SK-N-SH (cell line): ENCODE measurements at regions not wholly inside any gene's neighbourhood (a gene's known extent, or its start where the extent isn't known, plus 50 kb on each side); places are given as distances from the start of the nearest gene placed in this dataset.

Experiments
- CTCF ChIA-PET: fragments of 300-600, 350-600 bp; formaldehyde crosslinking; extraction: SDS; loops from one replicate; lab custom pipeline; 2021; lab: Yijun Ruan, JAX
- POLR2A ChIA-PET: fragments of 350-600 bp; sonication (Branson Sonifier 250); formaldehyde crosslinking; extraction: SDS; loops from one replicate; lab custom pipeline; 2020; ENCODE audit warnings: antibody characterized with exemption, inconsistent platforms; lab: Yijun Ruan, JAX
- DNase-seq: peaks from one replicate; pipeline ENCODE4 v3.0.0; 2012
- H2AFZ ChIP-seq: fragments of 200-600 bp; sonication (generic); 2 replicates; pipeline ENCODE4 v1.8.1; 2016; ENCODE audit warnings: antibody characterized with exemption, mild to moderate bottlenecking, low read depth
- H3F3A ChIP-seq: fragments of 200-600 bp; sonication (generic); replicated peaks from 2 replicates; pipeline ENCODE3; 2016; ENCODE audit warnings: antibody characterized with exemption, mild to moderate bottlenecking; ENCODE audit not compliant: insufficient read depth
- H3K27ac ChIP-seq, 2 experiments: fragments of 200-500 bp in 1 of 2; fragments of 200-600 bp in 1 of 2; sonication (Bioruptor generic) in 1 of 2; sonication (generic), shearing (Covaris generic) in 1 of 2; 2 replicates each; pipeline versions ENCODE4 v1.5.1 to v1.6.1; 2014 to 2016; ENCODE audit warnings: low read depth in 2 of 2, inconsistent platforms in 1 of 2, low read length in 1 of 2, mild to moderate bottlenecking in 1 of 2, mixed read lengths in 1 of 2
- H3K27me3 ChIP-seq: fragments of 200-600 bp; sonication (generic), shearing (Covaris generic); 2 replicates; pipeline ENCODE4 v1.6.1; 2016; ENCODE audit warnings: mixed run types; ENCODE audit not compliant: insufficient read depth
- H3K36me3 ChIP-seq, 2 experiments: fragments of 200-500 bp in 1 of 2; fragments of 200-600 bp in 1 of 2; sonication (Bioruptor generic) in 1 of 2; sonication (generic) in 1 of 2; replicated peaks in 1 of 2; 2 replicates each; pipeline versions ENCODE3 to v1.5.1; 2014 to 2016; ENCODE audit warnings: low read length in 1 of 2, mild to moderate bottlenecking in 1 of 2; ENCODE audit not compliant: insufficient read depth in 2 of 2, control insufficient read depth in 1 of 2
- H3K4me1 ChIP-seq, 2 experiments: fragments of 200-500 bp in 1 of 2; fragments of 200-600 bp in 1 of 2; sonication (Bioruptor generic) in 1 of 2; sonication (generic), shearing (Covaris generic) in 1 of 2; 2 replicates each; pipeline versions ENCODE4 v1.5.1 to v1.6.1; 2014 to 2016; ENCODE audit warnings: low read depth in 1 of 2, low read length in 1 of 2, mixed run types in 1 of 2; ENCODE audit not compliant: insufficient read depth in 2 of 2, control insufficient read depth in 1 of 2
- H3K4me2 ChIP-seq: fragments of 200-600 bp; sonication (generic), shearing (Covaris generic); 2 replicates; pipeline ENCODE4 v1.6.1; 2017; ENCODE audit warnings: mixed run types
- H3K4me3 ChIP-seq, 2 experiments: fragments of 200-500 bp in 1 of 2; fragments of 200-600 bp in 1 of 2; sonication (Bioruptor generic) in 1 of 2; sonication (generic), shearing (Covaris generic) in 1 of 2; 2 replicates each; pipeline versions ENCODE4 v1.5.1 to v1.8.1; 2014 to 2016; ENCODE audit warnings: low read depth in 2 of 2, inconsistent platforms in 1 of 2, low read length in 1 of 2, mild to moderate bottlenecking in 1 of 2, mixed read lengths in 1 of 2, moderate library complexity in 1 of 2
- H3K79me2 ChIP-seq: fragments of 200-600 bp; sonication (generic); 2 replicates; pipeline ENCODE4 v1.8.1; 2017; ENCODE audit warnings: mild to moderate bottlenecking; ENCODE audit not compliant: insufficient read depth
- H3K9ac ChIP-seq: fragments of 200-600 bp; sonication (generic); 2 replicates; pipeline ENCODE4 v1.6.1; 2017; ENCODE audit warnings: mixed run types
- H3K9me2 ChIP-seq: fragments of 200-600 bp; sonication (generic); 2 replicates; pipeline ENCODE4 v1.6.1; 2017; ENCODE audit warnings: mixed run types
- H3K9me3 ChIP-seq: fragments of 200-600 bp; sonication (generic); 2 replicates; pipeline ENCODE4 v1.6.1; 2017; ENCODE audit warnings: mixed run types, mild to moderate bottlenecking, moderate library complexity
- H4K20me1 ChIP-seq: fragments of 200-600 bp; sonication (generic); 2 replicates; pipeline ENCODE4 v1.6.1; 2017; ENCODE audit warnings: mild to moderate bottlenecking, mixed run types; ENCODE audit not compliant: insufficient read depth
- EZH2phosphoT487 ChIP-seq: fragments of 200-600 bp; sonication (generic); IDR thresholded peaks from 2 replicates; pipeline ENCODE4 v1.6.1; 2017; ENCODE audit warnings: low read depth, mixed run types, mild to moderate bottlenecking, antibody characterized with exemption, moderate library complexity, borderline replicate concordance
- FOXJ3 ChIP-seq: sonication (generic); formaldehyde crosslinking; IDR thresholded peaks from 2 replicates; pipeline ENCODE4 v1.5.1; 2020; ENCODE audit warnings: mild to moderate bottlenecking, missing genetic modification reagents
- GATA2 ChIP-seq: sonication (generic); formaldehyde crosslinking; IDR thresholded peaks from 2 replicates; pipeline ENCODE4 v1.5.0; 2020; ENCODE audit warnings: mild to moderate bottlenecking, missing genetic modification reagents
- RAD21 ChIP-seq: IDR thresholded peaks from 2 replicates; pipeline ENCODE4 v1.6.1; 2012; ENCODE audit warnings: mild to moderate bottlenecking, low read length
- SMC3 ChIP-seq: IDR thresholded peaks from 2 replicates; pipeline ENCODE4 v1.6.1; 2012; ENCODE audit warnings: low read depth, low read length, improper control_type of control experiment
- TEAD4 ChIP-seq: IDR thresholded peaks from 2 replicates; pipeline ENCODE4 v1.4.0; 2012; ENCODE audit warnings: mild to moderate bottlenecking, borderline replicate concordance; ENCODE audit not compliant: insufficient read depth
- YY1 ChIP-seq: IDR thresholded peaks from 2 replicates; pipeline ENCODE4 v1.4.0; 2012; ENCODE audit warnings: low read depth, mild to moderate bottlenecking
- WGBS: methylation state at CpG from one replicate; pipeline ENCODE4 v1.1.6; 2017; ENCODE audit warnings: low lambda C conversion rate; 5-methylcytosine and 5-hydroxymethylcytosine counted together
- TF ChIP-seq, protein P1 (sequence below): IDR thresholded peaks from 2 replicates; pipeline ENCODE4 v1.4.0; 2012; ENCODE audit warnings: low read depth
- TF ChIP-seq, protein P2 (sequence below): fragments of 200-600 bp; sonication (generic); IDR thresholded peaks from 2 replicates; pipeline ENCODE4 v1.6.1; 2017; ENCODE audit warnings: antibody characterized with exemption, mild to moderate bottlenecking, moderate library complexity

DNA sequence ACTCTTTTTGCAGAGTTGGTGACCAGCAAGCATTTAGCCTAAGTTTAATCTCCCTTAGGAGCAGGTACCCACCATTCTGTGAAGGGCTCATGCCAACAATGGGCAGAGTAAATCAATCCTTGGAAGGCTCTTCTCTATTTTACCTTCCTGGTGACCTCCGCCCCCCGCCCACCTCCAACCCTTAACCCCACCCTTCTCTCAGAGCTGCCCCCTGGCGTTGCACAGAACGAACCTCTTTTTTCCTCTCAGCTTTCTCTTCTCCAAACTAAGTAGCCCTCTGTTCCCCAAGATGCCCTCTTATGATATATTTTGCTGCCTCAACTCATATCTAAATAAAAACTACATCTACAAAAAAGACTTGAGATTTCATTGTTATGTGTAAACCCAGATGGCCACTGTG, 186.8 kb downstream of the SEC16B start (continued):
- TF ChIP-seq, protein P1, sequence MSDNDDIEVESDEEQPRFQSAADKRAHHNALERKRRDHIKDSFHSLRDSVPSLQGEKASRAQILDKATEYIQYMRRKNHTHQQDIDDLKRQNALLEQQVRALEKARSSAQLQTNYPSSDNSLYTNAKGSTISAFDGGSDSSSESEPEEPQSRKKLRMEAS, result no peak
- TF ChIP-seq TEAD4, result no peak
- TF ChIP-seq SMC3, result no peak

DNA sequence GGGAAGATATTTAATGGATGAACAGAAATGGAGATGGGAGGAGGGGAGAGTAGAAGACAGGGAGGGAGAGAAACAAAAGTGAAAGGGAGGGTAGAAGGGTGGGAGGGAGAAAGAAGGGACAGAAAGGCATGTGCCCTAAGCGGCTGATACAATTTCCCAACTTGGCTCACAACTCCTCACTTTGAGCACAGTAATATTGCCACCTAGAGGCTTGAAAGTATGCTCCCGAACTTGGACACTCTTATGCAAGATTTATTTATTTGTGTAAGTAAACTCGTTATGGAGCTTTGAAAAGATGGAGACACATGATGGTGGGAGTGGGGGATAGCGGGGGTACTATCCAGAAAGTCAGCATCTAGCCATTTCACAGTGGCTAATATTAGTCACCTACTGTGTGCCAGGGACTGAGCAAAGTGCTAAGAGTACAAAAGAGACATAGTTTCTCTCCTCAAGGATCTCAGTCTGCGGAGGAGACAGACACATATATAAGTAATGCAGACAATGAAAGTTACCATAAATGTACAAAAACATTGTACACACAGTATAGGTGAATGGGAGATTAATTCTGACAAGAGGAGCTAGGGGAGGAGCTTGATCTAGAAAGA, 189.7 kb downstream of the SEC16B start:
- POLR2A ChIA-PET, result no interaction called here
- Histone ChIP-seq H3K79me2 (no peaks in the 10 kb centered on the region), H3K9ac (no peak overlapping the region), H2AFZ (no peak overlapping the region), H3K36me3 (no peaks in the 10 kb centered on the region), H3K4me1 (peaks cover 0 to 9% of the 10 kb centered on the region in 2 experiments; a peak in 2 of 4 replicates), H3K27me3 (no peaks in the 10 kb centered on the region), H3K4me2 (no peak overlapping the region), H3K4me3 (no peak overlapping the region), H3K9me2 (no peaks in the 10 kb centered on the region), H3K9me3 (no peaks in the 10 kb centered on the region), H3F3A (no peaks in the 10 kb centered on the region), H3K27ac (no peak overlapping the region), H4K20me1 (no peaks in the 10 kb centered on the region)
- TF ChIP-seq SMC3 (peak; percentile 61), EZH2phosphoT487 (no peak), YY1 (no peak), RAD21 (peak; percentile 84)
- TF ChIP-seq, protein P2, sequence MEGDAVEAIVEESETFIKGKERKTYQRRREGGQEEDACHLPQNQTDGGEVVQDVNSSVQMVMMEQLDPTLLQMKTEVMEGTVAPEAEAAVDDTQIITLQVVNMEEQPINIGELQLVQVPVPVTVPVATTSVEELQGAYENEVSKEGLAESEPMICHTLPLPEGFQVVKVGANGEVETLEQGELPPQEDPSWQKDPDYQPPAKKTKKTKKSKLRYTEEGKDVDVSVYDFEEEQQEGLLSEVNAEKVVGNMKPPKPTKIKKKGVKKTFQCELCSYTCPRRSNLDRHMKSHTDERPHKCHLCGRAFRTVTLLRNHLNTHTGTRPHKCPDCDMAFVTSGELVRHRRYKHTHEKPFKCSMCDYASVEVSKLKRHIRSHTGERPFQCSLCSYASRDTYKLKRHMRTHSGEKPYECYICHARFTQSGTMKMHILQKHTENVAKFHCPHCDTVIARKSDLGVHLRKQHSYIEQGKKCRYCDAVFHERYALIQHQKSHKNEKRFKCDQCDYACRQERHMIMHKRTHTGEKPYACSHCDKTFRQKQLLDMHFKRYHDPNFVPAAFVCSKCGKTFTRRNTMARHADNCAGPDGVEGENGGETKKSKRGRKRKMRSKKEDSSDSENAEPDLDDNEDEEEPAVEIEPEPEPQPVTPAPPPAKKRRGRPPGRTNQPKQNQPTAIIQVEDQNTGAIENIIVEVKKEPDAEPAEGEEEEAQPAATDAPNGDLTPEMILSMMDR, result peak; percentile 42
- CTCF ChIA-PET, result interaction anchor here (0.6 to 5.0 kb wide), 28 partner anchors 8 to 883 kb away, joined by 3 to 53 read pairs (median 4); no protein-coding TSS in a partner anchor
- WGBS, result 16% methylated on average over 5 of the region's 5 CpGs
- DNase-seq, result peak; percentile 40

DNA sequence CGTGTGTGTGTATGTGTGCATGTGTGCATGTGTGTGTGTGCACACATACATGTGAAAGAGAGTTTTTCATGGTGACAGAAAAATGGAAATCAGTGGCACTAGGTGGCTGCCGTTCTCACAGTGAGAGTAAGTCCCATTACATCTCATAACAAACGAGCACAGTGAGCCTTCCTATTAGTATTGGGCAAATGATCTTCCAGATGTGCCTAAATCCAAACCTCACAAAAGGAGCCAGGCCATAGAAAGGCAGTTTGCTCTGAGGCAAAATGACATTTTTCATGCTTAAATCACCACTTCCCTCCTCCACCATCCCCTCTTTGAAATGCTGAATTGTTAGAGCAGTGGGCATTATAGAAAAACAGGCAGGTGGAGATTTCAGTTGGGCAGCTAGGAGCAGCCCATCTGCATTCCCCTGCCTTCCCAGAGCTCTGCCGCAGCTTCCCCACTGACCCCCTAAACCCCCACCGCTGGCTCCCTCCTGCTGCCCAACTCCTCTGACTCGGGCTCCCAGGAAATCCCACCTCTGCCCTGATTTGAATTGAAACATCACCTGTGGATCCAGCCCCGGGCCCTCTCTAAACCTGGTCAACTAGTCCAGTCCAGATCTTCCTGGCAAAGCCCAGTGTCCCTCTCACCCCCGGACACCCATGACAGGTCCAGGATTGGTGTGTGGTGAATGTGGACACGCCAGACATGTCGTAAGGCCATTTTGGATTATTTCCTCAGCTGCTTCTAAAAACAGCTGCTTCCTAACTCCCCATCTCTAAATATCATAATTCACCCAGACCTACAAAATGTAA, 190.5 kb downstream of the SEC16B start:
- Histone ChIP-seq H3K9me2 (no peaks in the 10 kb centered on the region), H3K4me3 (no peak overlapping the region), H3K36me3 (no peaks in the 10 kb centered on the region), H3K9me3 (no peaks in the 10 kb centered on the region), H3K27ac (no peak overlapping the region), H3K4me2 (no peak overlapping the region), H2AFZ (no peak overlapping the region), H4K20me1 (no peaks in the 10 kb centered on the region), H3K4me1 (peaks cover 0 to 9% of the 10 kb centered on the region in 2 experiments; a peak in 2 of 4 replicates), H3F3A (no peaks in the 10 kb centered on the region), H3K9ac (no peak overlapping the region), H3K27me3 (no peaks in the 10 kb centered on the region), H3K79me2 (no peaks in the 10 kb centered on the region)
- WGBS, result 17% methylated on average over 10 of the region's 10 CpGs
- TF ChIP-seq GATA2 (CRISPR knock-in tag) (no peak), FOXJ3 (CRISPR knock-in tag) (no peak), SMC3 (no peak)
- CTCF ChIA-PET, result interaction anchor here (0.6 to 5.0 kb wide), 16 partner anchors 8 to 882 kb away, joined by 3 to 53 read pairs (median 4); no protein-coding TSS in a partner anchor
- POLR2A ChIA-PET, result no interaction called here
- no peak for DNase-seq
